ENCODE measurements at regions not wholly inside any gene's neighbourhood (a gene's known extent, or its start where the extent isn't known, plus 50 kb on each side); places are given as distances from the start of the nearest gene placed in this dataset.
A peak's percentile ranks its signal among the peaks of the same experiment; 100 is the strongest.

- DNase-seq, result no peak
These were observed 398.1 kb downstream of the GABRB3 start for GRCh38 chr15:26374806-26375205.

- no peak for DNase-seq
These were observed 400.2 kb downstream of the GABRB3 start for GRCh38 chr15:26372706-26373105.

DNA sequence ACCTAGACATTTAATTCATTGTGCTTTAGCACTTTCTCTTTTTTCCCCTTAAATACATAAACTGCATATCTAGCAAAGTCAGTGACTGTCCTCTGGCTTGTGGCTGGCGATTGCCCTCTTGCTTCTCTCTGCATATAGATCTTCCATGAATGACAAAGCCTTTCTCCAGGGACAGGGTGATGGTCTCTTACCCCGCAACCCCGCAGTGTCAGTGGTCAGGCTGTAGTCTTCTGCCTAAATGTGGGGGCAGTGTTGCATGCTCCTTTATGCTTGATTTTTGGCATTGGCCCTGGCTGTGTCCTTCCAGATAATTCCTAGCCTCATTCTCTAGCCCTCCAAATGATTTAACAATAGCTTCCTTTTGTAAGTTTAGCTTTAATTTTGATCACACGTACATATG lies 407.8 kb downstream of the GABRB3 start:
- no peak for DNase-seq

GRCh38 chr15:26359855-26360254 lies 413.0 kb downstream of the GABRB3 start:
- no peak for DNase-seq

DNA sequence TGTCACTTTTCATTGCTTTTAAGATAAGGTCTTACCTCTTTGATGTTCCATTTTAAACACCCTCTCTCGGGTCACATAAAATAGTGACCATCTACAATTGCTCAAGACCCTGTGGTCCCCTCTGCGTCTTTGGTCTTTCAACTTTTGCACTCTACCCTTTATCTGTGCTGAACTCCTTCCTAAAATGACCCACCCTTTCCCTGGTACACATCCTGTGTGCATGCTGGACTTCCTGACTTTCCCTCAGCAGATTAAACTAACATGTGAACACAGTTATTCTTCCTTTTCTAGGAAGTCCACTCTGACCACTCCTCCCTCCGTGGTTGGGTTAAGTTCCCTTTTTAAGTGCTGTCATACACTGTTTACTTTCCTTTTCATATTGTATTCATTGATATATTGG lies 414.2 kb downstream of the GABRB3 start:
- no peak for DNase-seq

DNA sequence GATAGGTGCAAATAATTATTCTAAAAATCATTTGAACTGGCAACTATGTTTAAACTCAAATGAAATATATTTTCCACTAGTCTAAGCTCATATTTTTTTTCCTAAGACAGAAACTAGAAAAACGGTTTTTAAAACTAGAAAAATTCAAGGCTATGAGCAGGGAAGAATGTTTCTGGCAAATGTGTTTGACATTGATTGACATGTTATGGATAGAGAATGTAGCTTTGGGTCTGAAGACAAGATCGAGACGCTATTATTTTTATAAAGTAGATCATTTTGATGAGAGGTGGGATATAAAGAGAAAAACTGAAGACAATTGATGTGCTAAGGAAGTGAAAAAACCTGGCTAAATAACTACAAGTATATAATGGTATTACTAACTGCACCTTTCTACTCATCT lies 415.2 kb downstream of the GABRB3 start:
- DNase-seq, result no peak

- DNase-seq, result no peak
These were observed 417.3 kb downstream of the GABRB3 start for GRCh38 chr15:26355472-26356074.

- DNase-seq, result no peak
These were observed 420.0 kb downstream of the GABRB3 start for GRCh38 chr15:26352909-26353308.

- DNase-seq, result no peak
These were observed 420.5 kb downstream of the GABRB3 start for GRCh38 chr15:26352406-26352805.

DNA sequence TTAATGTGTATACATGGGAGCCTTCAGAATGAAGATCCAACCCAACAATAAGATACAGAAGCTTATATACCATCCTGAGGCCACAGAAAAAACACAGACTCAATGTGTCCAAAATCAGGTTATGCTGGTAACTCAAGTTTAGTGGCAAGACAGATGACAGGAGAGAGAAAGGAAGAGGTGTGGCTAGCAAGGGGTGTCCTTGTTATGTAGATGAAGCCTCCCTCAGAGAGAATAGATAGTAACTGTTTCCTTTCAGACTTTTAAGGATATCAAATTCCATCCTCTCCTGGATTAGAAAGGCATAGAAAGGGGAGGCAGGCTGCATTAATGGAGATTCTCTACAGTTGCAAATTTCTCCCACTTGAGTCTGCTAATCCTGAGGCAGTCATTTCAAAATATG lies 447.4 kb downstream of the GABRB3 start:
- no peak for DNase-seq

GRCh38 chr15:26323566-26323965 lies 449.3 kb downstream of the GABRB3 start:
- DNase-seq, result no peak

DNA sequence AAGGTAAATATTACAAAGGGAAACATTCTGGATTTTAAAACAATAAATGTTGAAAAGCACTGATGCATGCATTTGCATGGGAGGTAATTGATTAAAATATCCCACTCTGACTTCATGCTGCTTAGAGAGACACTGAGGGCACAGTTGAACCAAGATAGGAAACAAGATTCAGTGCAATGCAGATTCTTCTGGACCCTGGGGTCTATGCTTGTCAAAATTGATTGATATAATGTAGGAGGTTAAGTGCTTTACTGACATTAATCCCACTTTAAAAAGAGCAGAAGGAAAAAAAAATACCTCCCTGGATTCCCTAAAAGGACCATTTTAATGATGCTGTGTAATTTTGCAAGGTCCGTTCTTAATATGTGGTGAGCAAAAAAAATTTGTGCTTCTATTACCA lies 454.2 kb downstream of the GABRB3 start:
- DNase-seq, result no peak

- no peak for DNase-seq
These were observed 451.4 kb upstream of the ATP10A start for GRCh38 chr15:26314577-26314976.

DNA sequence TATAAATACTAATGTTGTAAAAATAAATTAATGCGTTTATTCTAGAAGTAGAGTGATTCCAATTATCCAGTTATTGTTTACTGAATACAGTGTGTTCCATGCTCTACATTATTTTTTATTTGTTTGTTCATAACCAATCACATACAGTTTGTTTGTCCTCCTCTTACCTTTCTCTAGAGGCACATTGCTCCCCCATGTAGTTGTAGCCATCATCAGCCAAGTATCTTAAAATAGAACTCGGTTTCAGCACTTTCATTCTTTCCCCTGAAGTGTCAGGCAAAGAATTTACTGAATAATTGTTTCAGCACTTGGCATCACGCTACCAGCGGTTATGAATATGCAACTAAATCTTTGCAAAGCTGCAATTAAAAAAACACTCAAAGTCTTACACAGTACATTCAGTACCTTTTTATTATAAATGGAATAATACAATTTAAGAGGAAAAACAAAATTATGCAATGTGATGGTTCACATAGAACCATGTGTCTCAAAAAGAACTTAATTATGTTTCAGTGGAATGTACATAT lies 448.6 kb upstream of the ATP10A start:
- no peak for DNase-seq

DNA sequence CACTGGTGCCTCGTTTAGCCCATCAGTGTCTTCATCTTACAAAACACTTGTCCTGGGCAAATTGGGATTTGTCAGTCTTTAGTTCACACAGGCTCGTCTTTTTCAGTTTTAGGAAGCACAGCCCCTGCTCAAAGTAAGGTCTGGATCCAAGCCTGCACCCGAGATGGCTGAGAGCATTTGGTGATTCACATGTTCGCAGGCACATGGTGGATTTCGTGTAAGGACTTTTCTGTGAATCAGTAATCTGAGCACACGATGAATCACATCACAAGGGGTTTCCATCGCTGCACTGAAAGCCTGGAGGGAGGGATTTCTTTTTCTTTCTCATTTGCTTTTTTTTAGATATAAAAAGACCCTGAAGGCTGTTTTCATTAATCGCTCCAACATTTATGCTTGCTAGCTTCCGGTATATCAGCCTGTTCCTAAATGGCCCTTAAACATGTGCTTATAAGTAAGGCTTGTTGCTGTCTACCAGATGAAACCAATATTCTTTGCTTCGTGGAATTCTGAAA lies 435.6 kb upstream of the ATP10A start:
- no peak for DNase-seq

DNA sequence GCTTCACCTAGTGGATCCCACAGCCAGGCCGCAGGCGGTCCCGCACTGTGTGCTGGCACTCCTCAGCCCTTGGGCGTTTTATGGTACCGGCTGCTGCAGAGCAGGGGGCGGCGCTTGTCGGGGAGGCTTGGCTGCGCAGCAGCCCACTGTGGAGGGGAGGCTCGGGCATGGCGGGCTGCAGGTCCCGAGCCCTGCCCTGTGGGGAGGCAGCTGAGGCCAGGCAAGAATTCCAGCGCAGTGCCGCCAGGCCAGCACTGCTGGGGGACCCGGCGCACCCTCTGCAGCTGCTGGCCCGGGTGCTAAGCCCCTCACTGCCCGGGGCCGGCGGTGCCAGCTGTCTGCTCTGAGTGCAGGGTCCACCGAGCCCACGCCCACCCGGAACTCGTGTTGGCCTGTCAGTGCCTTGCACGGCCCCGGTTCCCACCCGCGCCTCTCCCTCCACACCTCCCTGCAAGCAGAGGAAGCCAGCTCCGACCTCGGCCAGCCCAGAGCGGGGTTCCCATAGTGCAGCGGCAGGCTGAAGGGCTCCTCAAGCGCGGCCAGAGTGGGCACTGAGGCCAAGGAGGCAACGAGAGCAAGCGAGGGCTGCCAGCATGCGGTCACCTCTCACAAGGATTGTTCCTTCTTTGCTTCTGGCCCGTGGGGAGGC lies 435.0 kb upstream of the ATP10A start:
- DNase-seq, result no peak

DNA sequence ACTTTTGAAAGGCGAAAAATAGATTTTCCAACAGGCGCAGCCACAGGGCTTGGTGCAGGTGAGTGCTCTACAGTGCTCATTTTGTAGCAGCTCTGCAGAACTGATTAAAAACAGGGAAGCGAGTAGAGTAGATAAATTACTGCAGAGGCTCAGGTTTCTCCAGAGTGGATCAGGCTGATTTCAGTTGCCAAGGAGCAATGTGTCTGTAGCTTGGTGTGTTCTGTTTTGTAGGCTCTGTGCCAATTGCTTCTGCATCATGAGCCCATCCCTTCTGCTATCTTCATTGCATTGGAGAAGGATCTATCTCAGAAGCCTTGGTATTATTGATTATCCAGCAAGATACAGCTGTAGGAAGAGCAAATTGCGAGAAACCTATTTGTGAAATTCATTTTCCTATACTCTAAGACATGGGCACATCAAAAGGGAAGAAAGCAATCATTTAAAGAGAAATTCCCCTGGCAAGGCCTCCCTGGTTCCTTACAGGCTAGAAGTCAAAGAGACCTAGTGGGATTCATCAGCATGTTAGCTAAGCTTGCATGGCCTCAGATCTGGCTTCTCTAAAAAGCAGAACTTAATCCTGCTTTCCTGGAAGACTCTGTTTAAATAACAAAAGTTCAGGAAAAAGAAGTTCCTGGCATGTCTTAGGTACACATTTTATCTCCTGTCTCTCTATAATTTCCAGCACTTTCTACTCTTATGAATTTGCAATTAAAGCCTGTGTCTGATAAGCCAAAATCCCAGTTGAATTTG lies 432.4 kb upstream of the ATP10A start:
- no peak for DNase-seq

- peak; percentile 23 for DNase-seq
These were observed 431.0 kb upstream of the ATP10A start for GRCh38 chr15:26294059-26294689.

- DNase-seq, result no peak
These were observed 424.3 kb upstream of the ATP10A start for GRCh38 chr15:26287381-26287780.

GRCh38 chr15:26280281-26280680 lies 417.2 kb upstream of the ATP10A start:
- no peak for DNase-seq

DNA sequence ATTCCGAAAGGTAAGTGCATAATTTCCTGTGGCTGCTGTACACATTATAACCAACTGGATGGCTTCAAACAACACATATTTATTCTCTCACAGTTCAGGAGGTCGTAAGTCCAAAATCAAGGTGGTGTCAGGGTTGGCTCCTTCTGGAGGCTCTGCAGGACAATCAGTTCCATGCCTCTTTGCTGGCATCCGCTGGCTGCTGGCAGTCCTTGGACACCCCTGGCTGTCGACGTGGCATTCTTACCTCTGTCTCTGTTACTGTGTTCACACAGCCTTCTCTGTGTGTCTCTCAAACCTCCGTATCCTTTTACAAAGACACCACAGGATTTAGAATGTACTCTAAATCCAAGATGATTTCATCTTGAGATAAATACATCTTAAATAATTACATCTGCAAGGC lies 398.8 kb upstream of the ATP10A start:
- DNase-seq, result no peak

DNA sequence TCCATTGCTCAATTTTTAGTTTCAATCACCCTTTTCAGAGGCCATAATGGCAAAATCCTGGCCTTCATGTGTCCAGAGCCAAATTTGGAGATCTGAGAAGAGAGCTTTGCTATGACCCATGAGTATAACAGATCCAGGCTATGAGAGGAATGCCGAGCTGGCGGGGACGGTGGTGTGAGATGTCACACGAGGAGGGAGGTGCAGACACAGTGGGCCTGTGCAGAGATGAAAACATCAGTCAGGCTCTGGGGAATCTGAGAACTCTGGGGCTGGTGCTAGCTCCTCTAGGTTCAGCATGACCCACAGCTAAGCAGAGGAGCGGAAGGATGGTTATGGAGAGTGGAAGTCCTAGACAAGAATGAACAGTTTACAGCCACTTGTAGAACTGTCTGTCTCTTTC lies 398.3 kb upstream of the ATP10A start:
- no peak for DNase-seq

DNA sequence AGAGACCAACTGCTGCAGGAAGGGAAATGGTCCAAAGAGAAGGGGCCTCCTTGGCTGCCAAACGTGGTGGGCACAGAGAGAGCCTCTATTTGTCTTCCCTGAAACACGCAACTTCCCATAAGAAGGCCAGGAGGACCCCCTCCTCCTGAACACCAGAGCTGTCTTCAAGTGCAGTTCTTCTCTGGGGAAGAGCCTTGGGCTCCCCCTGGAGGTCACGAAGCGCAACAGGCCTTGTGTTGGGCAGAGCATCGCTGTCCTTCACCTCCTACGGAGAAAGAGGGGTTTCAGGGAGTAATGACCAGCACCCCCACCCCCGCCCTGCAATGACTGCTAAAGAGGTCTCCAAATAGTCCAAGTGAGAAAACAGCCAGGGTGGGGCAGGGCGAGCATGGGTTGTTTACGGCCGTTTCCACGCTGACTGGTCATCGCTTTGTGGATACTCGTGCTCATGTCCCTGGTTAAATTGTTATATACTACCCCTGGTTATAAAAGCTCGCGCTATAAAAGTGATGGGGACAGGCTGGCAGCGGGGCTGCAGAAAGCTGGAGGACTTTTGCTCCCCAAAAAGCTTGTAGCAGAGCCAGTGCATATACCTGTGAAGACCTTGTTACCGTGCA lies 397.5 kb upstream of the ATP10A start:
- DNase-seq, result peak; percentile 42
